HG02885 (cell line): ENCODE measurements at regions not wholly inside any gene's neighbourhood (a gene's known extent, or its start where the extent isn't known, plus 50 kb on each side); places are given as distances from the start of the nearest gene placed in this dataset.
"Not testable (repeated sequence)": the region's sequence is repeated elsewhere in the genome, so short reads cannot be mapped to it uniquely, and the experiment has no call there.

Experiments used
- ATAC-seq: cut with Tn5 transposase; IDR thresholded peaks from one replicate; pipeline ENCODE4 v1.9.1; 2021; ENCODE audit warnings: mild to moderate bottlenecking; ENCODE audit not compliant: unreplicated experiment, poor library complexity

DNA sequence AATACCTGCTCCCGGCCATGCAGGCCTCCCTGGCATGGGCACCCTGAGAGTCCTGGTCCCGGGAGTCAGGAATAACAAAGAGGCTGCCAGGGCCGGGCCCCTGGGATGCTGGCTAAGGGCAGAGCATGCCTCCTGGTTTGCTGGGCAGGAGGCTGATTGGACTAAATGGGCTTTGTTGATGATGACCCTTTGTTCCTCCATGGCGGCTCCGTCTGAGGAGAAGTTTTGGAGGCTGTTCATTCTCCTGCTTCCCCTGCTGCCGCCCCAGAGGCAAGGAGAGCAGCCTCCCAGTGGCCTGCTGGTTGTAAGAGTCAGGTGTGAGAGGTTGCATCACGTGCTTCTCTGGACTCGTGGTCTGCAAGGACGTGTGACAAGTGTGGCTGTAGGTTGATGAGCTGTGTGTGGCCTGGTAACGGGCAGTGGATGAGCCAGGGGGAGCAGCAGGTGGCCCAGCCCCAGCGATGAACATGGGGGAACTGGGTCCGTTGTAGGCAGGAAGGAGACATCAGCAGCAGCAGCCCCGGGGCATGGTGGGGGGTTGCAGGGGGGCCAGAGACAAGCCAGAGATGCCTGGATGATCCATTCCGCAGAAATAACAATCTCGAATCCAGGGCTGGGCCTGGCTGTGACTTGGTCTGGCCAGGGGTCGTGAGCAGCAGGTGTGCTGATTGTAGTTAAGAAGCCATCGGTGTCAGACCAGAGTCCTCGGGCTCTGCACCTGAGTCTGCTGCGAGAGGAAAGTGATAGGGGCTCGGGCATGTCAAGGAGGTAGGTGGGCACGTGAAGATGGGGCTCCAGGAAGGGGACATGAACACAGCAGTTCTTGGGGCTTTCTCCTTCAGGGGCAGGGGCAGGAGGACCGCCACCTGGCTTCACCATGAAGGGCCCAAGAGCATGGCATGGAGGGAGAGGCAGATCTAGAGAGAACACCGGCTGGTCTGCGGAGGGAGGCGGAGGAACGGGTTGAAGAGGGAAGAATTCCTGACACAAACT, 101.4 kb downstream of the TNFRSF13B start:
- ATAC-seq, result no peak

DNA sequence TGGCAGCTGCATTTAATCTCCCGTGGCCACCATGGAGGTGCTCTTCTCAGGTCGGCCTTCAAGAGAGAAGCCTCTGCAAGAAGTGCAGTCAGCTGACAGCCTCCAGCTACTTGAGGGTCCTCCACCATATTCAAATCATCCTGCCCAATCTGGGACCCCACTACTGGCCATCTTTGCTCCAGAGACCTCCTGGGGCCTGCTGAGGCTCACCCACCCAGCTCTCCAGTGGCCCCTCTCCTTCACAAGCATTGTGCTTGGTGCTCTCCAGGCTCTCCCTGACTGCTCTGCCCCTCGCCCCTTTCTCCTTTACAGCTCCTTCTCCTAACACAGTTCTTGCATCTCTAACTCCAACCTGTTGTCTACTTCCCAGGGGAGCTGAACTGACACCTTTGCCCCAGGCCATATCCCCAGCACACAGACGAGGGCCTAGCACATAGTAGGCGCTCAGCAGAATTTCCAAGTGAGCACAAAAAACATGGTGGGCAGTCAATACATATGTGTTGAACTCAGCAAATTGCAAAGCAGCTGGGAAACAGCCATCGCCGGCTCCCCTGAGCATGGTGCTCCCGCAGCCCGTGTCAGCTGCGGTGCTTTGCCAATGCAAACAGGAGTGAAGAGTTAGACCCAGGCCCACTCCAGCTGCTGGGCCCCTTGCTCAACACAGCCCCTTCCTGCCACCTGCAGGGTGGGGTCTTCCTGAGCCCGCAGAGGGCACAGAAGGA, 102.2 kb downstream of the TNFRSF13B start:
- ATAC-seq, result not testable (repeated sequence)

DNA sequence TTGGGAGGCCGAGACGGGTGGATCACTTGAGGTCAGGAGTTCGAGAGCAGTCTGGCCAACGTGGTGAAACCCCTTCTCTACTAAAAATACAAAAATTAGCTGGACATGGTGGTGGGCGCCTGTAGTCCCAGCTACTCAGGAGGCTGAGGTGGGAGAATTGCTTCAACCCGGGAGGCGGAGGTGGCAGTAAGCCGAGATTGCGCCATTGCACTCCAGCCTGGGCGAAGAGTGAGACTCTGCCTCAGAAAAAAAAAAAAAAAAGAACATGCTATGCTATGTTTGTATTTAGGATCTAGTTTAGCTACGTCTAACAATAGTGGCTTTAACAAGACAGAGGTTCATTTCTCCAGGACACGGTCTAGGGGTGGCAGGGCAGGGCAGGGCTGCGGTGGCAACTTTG, 103.3 kb downstream of the TNFRSF13B start:
- not testable (repeated sequence) for ATAC-seq

DNA sequence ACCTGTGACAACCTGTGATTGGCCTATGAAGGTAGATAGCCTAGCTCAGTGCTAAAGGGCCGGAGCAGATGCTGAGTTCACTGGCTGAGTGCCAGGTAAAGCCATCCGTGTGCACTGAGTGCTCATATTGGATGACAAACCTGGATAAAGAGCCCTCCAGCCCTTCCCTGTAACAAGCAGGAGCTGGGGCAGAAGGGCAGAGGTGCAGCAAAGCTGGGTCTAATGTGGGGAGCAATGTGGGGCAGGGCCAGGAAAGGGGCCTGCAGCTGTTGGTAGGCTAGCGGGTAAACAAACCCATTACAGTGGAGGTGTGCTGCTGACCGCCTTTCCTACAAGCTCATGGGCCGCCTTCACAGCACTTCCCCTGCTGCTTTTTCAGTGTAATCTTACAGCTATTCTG, 104.4 kb downstream of the TNFRSF13B start:
- ATAC-seq, result not testable (repeated sequence)

DNA sequence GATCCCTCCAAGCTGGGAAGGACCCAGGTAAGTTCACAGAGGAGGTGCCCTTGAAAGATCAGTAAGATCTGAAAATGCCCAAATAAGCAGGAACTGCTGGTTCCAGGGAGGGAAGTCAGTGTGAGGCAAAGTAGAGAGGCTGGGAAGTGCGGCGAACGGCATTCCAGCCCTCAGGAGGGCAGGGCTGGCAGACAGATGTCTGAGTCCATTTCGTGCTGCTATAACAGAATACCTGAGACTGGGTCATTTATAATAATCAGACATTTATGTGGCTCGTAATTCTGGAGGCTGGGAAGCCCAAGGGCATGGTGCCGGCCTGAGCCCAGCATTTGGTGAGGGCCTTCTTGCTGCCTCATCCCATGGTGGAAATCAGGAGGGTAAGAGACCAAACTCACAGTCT, 105.1 kb downstream of the TNFRSF13B start:
- not testable (repeated sequence) for ATAC-seq

- no peak for ATAC-seq
Observed at GRCh38 chr17:16866436-16866835, 105.5 kb downstream of the TNFRSF13B start.

DNA sequence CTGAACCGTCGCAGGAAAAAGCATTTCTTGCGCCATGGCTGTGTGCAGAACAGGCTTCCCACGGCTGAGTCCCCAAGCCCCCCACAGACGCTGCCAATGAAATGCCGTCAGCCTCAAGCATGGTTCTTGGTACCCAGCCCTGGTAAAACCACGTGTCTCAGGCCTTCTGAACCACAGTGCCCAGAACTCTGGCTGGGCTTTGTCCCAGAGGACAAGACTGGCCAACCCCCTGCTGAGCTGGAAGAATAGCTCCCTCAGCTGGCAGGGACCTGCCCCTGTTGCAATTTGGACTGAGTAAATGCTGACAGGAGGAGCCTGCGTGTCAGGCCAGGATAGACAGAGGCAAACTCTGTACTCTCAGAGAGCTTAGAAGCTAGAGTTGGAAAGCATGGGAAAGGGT, 106.2 kb downstream of the TNFRSF13B start:
- ATAC-seq, result not testable (repeated sequence)

- ATAC-seq, result not testable (repeated sequence)
Observed at GRCh38 chr17:16865077-16865613, 106.8 kb downstream of the TNFRSF13B start.

DNA sequence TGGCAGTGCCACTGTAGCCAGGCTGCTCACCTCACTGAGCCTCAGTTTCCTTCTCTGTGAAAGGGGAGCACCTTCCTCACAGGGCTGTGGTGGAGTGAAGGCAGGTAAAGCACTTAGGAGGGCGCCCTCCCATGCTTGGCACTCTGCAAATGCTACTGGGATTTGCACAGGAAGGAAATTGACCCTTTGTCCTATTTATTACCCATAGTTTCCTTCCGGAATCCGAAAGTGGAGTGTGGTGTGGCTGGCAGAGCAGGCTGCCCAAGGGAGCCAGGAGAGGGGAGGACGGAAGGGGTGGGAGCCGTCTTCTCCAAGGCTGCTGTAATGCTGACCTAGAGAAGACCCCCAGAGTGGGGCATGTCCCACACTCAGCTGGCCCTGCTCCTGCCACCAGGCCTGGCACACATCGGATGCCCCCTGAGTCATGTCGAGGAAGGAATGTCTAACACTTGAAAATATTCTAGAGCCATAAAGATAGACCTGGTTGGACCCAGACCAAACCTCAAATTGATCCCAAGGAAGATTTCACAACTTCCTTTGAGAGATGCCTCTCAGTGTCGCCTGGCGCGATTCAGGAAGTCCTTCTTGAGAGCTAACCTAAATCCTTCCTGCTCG, 107.3 kb downstream of the TNFRSF13B start:
- ATAC-seq, result not testable (repeated sequence)

DNA sequence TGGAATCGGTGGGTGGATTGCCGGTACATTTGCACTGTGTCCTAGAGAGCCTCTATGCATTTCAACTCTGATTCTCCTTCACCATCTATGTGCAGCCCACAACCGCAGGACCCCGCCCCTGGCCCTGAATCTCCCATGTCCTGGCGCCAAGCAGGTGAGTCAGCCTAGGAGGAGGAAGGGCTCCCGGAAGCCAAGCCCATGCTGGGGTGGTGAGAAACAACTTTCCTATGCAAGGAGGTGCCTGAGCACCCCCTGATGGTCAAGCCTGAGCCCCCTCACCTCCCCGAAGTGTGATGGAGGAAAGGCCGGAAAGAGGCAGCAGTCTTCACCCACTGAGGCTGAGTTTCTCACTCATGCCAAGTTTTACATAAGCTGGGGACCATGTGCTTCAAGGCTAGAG, 110.8 kb downstream of the TNFRSF13B start:
- ATAC-seq, result not testable (repeated sequence)

GRCh38 chr17:16860467-16860866, 111.5 kb downstream of the TNFRSF13B start:
- not testable (repeated sequence) for ATAC-seq

GRCh38 chr17:16859515-16859914, 112.4 kb downstream of the TNFRSF13B start:
- not testable (repeated sequence) for ATAC-seq

DNA sequence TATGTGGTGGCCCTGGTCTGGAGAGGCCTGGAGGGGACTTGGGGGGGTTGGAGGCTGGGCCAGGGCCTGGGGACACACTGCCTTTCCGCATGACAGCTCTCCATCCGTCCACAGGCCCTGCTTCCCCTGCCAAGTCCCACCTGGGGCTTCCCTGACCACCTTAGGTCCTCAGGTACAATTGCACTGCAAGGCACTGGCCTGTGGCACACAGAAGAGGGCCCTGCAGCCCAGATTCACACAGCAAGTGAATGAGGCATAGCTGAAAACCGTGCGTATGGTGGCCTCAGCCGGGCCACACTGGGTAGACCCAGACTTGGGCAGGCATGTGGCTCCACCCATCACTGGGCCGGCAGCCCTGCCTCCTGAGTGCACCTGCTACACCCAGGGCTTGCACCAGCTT, 114.2 kb downstream of the TNFRSF13B start:
- not testable (repeated sequence) for ATAC-seq

DNA sequence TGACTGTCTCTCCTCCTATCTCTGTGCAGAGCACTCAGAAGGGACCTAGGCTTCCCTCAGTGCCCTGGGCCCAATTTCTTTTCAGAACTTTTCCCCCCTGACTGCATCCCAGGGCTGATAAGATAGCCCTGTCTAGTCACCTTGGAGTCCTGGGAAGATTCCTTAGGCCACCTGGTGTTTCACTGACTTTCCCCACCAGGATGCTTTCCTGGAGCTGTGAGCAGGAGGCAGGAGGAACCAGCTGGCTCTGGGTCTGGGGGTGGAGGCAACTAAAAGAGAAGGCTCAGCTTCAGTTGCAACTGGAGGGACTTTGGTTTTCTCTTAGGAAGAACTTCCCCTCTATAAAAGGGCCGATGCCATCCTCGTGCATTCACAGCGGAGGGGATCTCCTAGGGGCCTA, 115.1 kb downstream of the TNFRSF13B start:
- not testable (repeated sequence) for ATAC-seq

GRCh38 chr17:16856171-16856570, 115.7 kb downstream of the TNFRSF13B start:
- not testable (repeated sequence) for ATAC-seq

DNA sequence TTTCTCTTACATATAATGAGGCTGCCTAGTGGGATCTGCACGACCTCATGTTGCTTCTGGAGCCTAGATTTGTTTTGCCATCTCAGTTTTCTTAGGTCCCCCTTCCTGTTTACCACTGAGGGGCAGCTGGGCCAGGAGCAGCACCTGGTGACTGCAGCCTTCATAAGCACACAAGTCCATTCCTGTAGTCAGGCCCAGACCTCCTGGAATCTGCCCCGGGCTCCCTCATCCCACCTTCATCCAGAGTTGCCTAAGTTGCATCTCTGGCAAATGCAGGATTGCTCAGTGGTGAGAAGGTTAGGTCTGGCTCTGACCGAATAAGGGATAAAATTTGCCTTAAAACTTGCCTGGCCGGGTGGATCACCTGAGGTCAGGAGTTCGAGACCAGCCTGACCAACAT, 117.3 kb downstream of the TNFRSF13B start:
- ATAC-seq, result not testable (repeated sequence)

DNA sequence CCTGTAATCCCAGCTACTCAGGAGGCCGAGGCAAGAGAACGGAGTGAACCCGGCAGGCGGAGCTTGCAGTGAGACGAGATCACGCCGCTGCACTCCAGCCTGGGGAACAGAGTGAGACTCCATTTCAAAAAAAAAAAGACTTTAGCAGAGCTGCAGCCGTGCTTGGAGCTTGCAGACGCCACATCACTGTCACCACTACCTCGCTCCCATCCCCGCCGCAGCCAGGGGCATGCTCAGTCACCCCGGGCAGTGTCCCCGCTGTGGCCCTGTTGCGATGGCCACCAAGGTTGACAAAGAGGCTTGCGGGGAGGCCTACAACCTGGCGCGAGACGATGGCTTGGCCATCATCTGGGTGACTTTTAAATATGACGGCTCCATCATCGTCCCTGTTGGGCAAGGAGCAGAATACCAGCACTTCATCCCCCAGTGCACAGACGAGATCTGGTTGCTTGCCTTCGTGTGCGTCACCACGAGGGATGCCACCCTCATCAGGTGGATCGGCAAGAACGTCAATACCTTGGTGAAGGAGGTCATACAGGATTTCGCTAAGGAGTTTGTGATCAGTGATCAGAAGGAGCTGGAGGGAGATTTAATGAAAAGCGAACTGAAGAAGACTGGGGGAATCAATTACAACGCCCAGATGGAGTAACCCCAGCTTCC, 118.1 kb downstream of the TNFRSF13B start:
- no peak for ATAC-seq

- not testable (repeated sequence) for ATAC-seq
Observed at GRCh38 chr17:16849861-16850260, 122.1 kb downstream of the TNFRSF13B start.

- not testable (repeated sequence) for ATAC-seq
Observed at GRCh38 chr17:16848997-16849396, 122.9 kb downstream of the TNFRSF13B start.

DNA sequence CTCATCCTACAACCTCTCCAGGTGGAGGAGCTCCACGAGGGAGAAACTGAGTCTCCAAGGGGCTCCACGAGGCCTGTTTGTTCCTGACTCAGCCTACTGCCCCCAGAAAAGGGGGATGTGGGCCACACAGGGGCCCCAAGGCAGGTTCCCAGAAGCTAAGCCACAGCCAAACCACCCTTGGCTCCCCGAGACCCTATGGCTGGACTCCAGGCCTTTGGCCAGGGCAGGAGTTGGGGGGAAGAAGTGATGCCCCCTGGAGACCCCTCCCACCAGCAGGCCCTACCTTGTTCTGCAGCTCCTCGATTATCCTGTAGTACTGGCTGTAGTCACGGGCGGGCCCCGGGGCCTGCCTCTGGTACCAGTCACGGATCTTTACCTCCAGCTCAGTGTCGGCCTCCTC, 126.8 kb downstream of the TNFRSF13B start:
- ATAC-seq, result not testable (repeated sequence)
